SHP77 treated with DMSO at 0.1 percent for 48 hours (cell line): ENCODE measurements at regions not wholly inside any gene's neighbourhood (a gene's known extent, or its start where the extent isn't known, plus 50 kb on each side); places are given as distances from the start of the nearest gene placed in this dataset.
"Not testable (repeated sequence)": the region's sequence is repeated elsewhere in the genome, so short reads cannot be mapped to it uniquely, and the experiment has no call there.

ENCODE experiments used
- DNase-seq: peaks from one replicate; lab custom pipeline; 2025; lab: John Stamatoyannopoulos, UW

DNA sequence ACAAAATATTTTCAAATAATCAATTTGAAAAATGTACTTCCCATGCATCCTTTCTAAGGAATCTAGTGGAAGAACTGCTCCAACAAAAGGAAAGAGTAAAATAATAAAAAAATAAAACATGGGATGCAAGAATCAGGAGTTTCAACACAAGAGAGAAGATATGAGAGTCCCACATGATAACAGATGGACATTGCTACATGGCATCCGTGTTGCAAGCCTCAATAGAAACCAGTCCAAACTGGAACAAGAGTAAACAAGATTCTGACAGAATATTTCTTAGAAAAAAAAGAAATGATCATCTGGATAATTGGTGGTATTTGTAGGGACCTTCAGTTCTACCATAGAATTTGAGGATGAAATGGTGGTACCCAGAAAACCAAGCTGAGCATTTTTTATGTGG lies 186.8 kb downstream of the FRK start:
- DNase-seq: no peak

DNA sequence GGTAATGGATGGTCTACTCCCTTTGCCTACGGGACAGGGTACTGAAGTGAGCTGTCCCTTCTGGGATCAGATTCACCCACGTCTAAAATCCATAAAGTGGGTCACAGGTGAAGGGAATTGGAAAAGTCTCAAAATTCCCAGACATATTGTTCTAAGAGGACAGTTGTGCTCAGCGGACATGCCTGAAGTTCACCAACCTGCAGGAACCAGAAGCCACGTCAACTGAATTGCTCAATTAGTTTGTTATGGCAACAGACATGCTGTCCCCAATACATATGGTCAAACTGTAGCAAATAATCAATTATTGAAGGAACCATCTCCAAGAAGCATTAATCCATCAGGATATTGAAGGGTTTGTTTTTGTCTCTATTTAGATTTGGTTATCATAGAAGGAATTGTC lies 190.2 kb downstream of the FRK start:
- DNase-seq: no peak

DNA sequence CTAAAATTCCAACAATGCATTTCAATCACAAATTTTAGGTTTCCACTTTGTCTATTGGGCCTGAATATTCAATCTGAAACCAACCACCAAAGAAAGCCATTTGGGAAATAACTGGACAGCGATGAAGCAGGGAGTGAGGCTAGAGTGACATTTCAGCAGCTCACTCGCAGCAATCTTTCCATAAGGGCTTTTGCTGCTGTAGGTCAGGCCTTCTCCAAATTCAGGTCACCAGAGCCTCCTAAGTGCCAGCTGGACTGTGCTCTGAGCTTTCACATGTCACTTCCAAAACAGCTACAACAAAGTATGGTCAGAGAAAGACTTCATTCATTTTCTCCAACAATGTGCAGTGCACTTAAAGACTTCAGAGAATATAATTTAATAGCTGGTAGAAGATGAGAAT lies 194.8 kb downstream of the FRK start:
- DNase-seq: no peak

DNA sequence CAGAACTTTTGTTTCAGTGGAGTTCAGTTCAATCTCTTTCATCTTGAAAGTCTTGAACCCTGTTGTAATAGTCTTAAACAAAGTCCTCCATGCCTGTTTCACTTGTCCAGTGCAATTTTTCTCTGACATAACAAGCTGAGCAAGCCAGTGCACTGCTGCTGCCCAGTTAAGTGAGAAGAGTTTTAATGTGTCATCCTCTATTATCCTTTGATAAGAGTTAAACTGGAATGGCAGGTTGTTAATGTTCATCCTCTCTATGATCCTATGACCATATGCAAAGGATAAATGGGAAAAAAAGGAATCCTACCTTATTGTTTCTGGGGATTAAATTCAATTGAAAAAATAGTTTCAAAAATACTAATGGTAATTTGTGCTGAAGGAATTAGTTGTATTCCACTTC lies 197.5 kb downstream of the FRK start:
- no peak for DNase-seq

DNA sequence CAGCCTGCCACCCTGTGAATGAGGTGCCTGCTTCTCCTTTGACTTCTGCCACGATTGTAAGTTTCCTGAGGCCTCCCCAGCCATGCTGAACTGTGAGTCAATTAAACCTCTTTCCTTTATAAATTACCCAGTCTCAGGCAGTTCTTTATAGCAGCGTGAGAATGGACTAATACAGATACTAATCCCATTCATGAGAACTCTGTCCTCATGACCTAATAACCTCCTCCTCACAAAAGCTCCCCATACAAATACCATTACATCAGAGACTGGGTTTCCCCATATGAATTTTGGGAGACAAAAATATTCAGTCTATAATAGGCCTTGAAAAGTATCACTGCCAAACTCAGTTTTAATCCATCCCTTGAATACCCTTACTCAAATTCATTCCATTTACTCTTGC lies 199.0 kb downstream of the FRK start:
- DNase-seq: not testable (repeated sequence)

DNA sequence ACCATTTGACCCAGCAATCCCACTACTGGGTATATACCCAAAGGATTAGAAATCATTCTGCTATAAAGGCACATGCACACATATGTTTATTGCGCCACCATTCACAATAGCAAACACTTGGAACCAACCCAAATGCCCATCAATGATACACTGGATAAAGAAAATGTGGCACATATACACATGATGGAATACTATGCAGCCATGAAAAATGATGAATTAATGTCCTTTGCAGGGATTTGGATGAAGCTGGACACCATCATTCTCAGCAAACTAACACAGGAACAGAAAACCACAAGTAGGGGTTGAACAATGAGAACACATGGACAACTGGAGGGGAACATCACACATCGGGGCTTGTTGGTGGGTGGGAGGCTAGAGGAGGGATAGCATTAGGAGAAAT lies 201.1 kb downstream of the FRK start:
- DNase-seq: not testable (repeated sequence)

DNA sequence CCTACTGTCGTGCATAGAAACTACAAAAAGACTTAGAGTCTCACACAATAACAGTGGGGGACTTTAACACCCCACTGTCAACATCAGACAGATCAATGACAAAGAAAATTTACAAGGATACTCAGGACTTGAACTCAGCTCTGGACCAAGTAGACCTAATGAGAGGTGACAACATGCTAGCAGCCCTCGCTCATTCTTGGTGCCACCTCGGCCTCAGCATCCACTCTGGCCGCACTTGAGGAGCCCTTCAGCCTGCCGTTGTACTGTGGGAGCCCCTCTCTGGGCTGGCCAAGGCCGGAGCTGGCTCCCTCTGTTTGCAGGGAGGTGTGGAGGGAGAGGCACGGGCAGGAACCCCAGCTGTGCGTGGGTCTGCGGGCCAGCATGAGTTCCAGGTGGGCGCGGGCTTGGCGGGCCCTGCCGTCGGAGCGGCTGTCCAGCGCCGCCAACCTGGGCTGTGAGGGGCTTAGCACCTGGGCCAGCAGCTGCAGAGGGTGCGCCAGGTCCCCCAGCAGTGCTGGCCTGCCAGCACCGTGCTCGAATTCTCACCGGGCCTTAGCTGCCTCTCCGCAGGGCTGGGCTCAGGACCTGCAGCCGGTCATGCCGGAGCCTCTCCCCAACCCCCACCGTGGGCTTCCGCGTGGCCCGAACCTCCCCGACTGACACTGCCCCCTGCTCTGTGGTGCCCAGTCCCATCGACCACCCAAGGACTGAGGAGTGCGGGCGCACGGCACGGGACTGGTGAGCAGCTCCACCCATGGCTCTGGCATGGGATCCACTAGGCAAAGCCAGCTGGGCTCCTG lies 205.6 kb downstream of the FRK start:
- no peak for DNase-seq

DNA sequence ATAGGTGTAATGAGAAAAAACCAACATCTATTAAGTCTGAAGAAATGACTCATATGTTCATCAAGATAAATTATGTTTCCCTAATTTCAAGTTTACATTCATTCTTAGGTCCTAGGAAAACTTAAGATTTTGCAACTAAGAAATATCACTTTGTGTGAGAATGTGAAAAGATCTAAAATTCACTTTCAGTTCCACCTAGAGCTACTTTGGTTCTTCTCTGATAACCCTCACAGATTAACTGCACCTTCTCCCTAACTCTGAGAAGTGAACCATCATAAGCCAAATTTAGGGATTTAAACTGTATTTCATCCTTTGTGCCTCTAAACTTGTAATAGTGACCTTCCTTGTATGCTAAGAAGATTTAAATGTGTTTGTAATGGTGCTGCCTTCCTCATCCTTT lies 213.0 kb downstream of the FRK start:
- no peak for DNase-seq

DNA sequence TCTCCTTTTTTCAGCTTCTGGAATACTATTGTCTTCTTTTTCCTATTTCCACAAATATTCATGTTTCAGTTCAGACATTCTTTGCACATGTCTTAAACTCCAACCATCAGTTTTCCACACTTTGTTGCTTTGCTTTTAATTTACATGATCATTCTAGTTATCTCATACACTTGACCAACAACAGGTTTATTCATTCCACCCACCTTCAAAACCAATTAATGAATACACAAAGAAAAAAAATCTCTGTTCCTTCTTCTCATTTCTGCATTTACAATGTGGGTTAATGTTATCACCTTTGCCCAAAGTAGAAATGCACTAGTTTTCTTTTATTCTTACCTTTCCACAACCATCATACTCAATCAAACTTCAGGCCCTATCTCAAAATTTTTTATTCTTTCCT lies 216.7 kb downstream of the FRK start:
- DNase-seq: no peak

DNA sequence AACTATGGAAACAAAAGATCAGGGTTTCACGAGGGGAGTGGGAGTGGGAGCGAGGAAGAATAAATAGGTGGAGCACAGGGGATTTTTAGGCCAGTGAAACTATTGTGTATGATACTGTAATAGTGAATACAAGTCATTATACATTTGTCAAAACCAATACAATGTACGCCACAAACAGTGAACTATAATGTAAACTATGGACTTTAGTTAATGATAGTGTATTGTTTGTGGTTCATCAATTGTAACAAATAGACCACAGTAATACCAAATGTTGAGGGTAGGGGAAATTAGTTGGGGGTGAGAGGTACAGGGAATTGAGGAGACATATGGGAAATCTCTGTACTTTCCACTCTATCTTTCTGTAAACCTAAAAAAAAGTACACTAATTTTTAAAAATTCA lies 218.4 kb downstream of the FRK start:
- DNase-seq: no peak

DNA sequence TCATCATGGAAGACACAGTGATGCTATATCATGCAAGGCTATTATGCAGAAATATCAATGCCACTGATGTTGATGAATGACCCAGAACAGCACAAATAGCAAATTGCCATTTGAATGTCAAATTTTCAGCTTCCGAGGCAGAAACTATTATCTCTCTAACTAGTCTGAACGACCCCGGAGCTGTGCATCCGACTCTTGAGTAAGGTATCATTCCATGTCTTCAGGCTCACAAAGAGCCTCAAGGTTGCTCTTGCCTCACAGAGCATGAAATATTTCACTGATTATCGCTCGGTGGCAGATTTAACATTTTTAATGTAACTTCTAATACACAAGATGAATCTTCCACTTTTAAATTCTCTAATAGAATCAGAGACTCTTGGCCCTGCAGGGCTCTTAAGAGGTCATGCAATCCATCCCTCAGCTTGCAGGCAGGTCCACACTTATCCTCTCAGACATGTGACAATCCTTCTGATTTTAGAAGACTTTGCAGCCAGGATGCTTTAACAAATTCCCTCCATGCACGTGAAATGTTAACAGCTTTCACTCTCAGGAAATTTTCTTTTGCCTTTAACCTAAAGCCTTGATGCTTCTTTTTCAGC lies 221.0 kb downstream of the FRK start:
- DNase-seq: no peak

DNA sequence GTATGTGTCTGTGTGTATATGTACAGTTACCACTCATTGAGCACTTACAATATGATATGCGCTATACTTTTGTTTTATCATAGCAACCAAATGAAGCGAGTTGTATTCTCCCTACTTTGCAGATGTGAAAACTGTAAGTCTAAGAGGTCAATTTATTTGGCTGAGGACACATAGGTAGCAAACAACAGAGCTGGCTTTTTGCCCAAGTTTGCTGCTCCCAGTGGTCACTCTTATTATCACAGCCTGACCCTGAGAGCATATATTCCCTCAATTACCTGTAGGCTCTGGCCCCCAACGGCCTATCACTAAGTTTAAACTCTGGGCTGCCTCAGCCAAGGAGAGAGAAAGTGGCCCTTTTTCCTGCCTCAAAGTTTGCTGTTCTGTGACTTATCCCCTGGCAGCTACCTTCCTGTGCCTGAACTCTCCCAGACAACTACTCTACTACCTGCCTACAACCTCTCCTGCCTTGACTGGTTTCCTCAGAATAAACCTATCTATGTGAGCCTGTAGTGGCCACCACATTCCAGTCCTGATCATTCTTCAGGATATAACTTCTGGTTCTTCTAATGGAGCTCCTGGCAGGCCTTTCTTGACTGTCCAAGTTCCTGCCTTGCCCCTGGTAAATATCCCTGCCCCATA lies 221.8 kb downstream of the FRK start:
- peak; percentile 12 for DNase-seq

DNA sequence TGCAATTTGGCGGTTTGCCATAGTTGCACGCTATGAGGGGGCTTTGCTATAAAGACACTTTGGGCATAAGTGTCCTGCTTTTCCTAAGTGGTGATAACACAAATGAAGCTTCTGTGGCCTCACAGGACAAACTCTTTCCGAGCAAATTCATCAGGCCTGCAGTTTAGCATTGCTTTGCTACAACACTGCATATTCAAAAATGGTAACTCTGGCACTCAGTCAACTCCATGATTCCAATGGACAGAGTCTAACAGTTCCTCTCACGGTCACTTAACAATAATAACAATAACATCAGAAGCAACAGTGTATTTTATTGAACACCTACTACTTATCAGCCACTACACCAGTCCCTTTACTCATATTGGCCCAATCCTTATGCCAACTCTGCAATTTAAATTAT lies 222.5 kb downstream of the FRK start:
- DNase-seq: no peak

DNA sequence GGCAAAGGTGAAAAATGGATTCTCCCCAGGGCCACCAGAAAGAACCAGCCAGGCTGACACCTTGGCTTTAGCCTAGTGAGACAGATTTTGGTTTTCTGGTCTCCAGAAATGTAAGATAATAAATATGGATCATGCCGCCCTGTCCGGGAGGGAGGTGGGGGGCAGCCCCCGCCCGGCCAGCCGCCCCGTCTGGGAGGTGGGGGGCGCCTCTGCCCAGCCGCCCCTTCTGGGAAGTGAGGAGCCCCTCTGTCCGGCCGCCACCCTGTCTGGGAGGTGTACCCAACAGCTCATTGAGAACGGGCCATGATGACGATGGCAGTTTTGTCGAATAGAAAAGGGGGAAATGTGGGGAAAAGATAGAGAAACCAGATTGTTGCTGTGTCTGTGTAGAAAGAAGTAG lies 224.3 kb downstream of the FRK start:
- DNase-seq: not testable (repeated sequence)

DNA sequence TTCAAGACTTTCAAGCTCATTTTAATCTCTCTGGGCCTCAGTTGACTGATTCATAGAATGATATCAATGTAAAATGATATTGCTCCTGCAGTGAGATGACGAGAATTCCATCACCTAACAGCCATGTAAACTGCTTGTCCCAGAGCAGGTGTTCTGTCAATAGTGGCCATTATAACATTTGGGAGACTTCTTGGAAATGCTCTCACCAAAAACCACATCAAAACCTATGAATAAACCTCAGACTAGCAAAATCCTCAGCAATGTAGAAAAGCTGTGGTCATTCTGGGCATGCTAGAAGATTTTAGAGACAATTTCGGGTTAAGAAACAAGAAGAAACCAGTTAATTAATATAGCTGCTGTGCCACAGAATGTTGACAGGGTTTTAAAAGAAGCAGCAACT lies 225.4 kb downstream of the FRK start:
- no peak for DNase-seq

DNA sequence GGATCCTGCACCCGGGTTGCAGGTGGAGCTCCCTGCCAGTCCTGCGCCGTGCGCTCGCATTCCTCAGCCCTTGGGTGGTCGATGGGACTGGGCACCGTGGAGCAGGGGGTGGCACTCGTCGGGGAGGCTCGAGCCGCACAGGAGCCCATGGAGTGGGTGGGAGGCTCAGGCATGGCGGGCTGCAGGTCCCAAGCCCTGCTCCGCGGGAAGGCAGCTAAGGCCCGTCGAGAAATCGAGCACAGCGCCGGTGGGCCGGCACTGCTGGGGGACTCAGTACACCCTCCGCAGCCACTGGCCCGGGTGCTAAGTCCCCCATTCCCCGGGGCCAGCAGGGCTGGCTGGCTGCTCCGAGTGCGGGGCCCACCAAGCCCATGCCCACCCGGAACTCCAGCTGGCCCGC lies 226.1 kb downstream of the FRK start:
- DNase-seq: not testable (repeated sequence)

DNA sequence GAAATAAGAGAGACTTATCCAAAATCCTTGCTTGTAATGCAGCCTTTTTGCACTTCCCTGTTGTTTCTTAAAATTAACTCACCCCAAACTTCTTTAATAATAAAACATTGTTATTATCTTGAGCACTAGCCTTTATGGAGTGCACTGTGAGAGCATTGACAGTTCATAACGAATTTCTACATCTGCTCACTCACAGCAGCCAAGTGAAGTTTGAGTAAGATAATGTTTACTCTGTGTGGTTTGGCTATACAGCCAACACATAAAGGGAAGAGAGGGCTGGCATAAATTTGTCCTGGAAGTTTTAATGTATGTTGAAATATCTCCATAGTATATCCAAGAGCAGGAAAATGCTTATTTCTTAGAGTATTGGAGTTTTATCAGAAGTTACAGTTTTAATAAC lies 227.9 kb downstream of the FRK start:
- DNase-seq: no peak

DNA sequence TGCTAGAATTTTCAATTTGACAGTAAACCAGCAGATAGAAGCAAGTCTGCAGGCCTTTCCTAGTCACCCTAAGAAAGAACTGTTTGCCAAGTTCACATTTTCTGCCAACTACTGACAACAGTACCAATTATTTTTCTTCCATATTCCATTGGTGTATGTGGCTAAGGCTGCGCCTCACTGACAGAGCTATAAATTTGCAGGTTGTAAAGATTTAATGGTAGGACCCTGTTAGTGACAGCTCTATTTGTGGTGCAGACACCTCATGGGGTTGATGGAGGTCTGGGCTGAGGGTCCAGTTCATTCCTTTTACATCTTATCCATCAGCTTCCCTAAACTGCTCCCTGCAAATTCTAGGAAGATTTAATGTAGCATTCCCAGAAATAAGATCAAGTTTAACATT lies 228.5 kb downstream of the FRK start:
- no peak for DNase-seq

DNA sequence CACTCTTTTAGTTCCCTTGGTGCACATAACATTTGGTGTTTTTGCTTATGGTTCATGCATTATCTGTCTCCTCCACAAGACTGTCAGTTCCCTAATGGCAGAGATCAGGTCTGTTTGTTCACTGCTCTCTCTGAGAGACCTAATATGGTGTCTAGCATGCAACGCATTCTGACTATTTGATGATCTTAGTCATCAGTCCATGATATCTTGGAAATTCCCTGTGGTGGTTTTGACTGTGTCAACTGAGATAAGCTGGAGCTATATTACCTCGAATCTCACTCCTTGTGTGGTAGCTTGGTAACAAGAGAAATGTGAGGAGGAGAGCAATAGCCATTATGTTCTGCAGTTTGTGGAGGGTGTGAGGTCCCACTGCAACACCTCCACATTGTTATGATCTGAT lies 229.8 kb downstream of the FRK start:
- no peak for DNase-seq

DNA sequence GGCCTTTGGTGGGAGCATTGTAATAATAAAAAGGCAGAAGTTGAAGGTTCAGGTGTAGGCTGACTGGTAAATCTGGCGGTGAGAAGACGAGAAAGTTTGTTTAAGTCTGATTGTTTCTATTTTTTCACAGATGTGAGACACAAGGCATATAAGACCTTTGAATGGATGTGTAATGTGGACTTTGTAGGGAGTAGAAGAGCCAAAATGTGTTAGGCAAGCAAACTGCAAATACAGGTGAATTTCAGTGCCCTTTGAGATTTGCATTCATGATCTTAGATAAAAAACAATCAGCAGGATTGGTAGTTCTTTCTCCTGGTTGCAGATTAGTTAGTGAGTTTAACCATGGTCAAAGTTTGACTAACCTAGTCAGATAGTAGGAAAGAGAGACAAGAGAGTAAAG lies 238.9 kb downstream of the FRK start:
- no peak for DNase-seq

DNA sequence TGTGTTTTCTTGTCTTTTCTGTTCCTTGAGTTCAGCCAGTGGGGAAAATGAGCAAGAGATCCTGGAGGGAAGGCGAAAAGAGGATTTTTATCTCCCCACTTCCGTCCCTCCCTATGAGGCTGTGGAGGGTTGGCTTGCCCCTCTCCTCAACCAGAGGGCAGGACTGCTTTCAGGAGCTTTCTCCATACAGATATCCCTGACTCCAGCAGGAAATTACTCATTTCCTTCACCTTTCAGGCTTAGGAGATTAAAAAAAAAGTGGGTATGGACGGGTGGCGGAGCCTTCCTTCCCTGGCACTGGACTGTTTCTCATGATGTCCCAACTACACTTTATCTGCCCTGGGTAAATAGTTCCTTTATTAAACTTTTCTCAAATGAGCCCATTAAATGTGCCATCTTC lies 241.2 kb downstream of the FRK start:
- DNase-seq: no peak

DNA sequence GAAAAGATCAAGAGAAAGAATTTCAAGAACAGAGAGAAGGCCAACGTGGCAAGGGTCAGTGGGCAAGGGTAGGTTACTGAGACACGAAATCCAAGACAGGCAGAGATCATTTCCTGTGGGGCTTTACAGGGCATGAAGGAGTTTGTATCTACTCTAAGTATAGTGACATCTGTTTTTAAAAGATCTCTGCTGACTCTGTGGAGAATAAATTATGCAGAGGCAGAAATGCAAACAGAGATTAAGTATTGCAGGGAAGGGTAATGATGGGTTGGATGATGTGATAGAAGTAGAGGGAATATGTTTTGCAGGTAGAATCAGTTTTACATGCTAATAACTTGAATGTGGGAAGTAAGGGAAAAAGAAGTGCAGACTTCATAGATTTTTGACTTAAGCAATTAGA lies 243.5 kb downstream of the FRK start:
- DNase-seq: no peak

DNA sequence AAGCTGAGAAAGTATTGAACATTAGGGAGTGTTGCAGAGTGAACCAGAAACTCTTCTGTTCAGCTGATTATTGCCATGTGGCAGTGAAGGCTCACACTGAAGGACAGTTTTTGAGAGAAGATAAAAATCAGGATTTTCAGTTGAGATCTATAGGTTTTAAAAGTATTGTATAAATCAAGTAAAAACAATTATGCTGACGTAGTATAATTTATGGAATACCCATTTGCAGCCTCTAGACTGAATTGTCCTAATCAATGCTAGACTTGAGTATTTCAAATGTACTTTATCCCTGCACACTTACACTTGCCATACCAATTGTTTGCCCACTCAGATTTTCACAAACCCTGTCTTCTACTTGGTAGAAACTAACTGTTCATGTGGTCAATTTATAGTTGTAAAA lies 245.8 kb downstream of the FRK start:
- no peak for DNase-seq

DNA sequence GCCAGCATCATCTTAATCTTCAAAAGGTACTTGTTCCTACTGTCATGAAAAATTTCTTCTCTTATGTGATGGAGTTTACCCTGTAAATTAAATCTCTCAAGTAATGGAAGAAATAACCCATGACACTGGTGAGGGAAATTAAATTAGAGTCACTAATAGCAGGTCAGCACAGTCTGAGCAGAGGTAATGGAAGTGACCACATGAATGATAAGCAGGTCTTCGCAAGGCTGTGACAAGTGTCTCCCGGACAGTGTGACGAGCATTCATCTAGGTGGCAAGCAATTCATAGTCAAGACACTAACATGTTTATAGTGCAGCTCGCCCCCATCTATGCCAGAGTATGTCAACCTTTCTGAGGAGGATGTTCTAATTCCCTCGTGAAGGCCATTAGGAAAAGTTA lies 249.2 kb downstream of the FRK start:
- DNase-seq: no peak
